RWPE1 (cell line): ENCODE measurements at regions not wholly inside any gene's neighbourhood (a gene's known extent, or its start where the extent isn't known, plus 50 kb on each side); places are given as distances from the start of the nearest gene placed in this dataset.

Experiments used
- CTCF ChIA-PET: fragments of 350-600 bp; sonication (Branson Sonifier 250); formaldehyde crosslinking; extraction: SDS; loops from one replicate; lab custom pipeline; 2021; lab: Yijun Ruan, JAX
- POLR2A ChIA-PET: fragments of 400-600 bp; formaldehyde crosslinking; extraction: SDS; loops from one replicate; lab custom pipeline; 2020; ENCODE audit warnings: antibody characterized with exemption; ENCODE audit not compliant: low non-redundant PET; lab: Yijun Ruan, JAX
- DNase-seq: peaks from one replicate; pipeline ENCODE4 v3.0.0; 2012; ENCODE audit warnings: low spot score
- H3K27ac ChIP-seq: fragments of 450-650 bp; 2 replicates; pipeline ENCODE4 v1.5.1; 2017
- CTCF ChIP-seq: fragments of 450-650 bp; conservative IDR thresholded peaks from 2 replicates; pipeline ENCODE4 v1.5.1; 2017; ENCODE audit warnings: low read depth, mild to moderate bottlenecking

GRCh38 chr4:182143086-182143821 is 99.9 kb upstream of the TENM3 start:
- ChIA-PET POLR2A (no interaction called here), CTCF (interaction anchor here (0.6 kb wide), 2 partner anchors 28 to 263 kb away, joined by 3 read pairs; no protein-coding TSS in a partner anchor)
- no peak for TF ChIP-seq CTCF
- H3K27ac ChIP-seq: peak overlapping the region; percentile 92
- peak; percentile 21 for DNase-seq

GRCh38 chr4:182143822-182144625 is 99.2 kb upstream of the TENM3 start:
- H3K27ac ChIP-seq: peak overlapping the region; percentile 92
- DNase-seq: peak; percentile 69
- POLR2A ChIA-PET: no interaction called here
- CTCF ChIA-PET: no interaction called here
- no peak for TF ChIP-seq CTCF

GRCh38 chr4:182144626-182145333 is 98.4 kb upstream of the TENM3 start:
- no peak for TF ChIP-seq CTCF
- CTCF ChIA-PET: no interaction called here
- DNase-seq: peak; percentile 42
- POLR2A ChIA-PET: no interaction called here
- H3K27ac ChIP-seq: peak overlapping the region; percentile 92

GRCh38 chr4:182145334-182145905 is 97.8 kb upstream of the TENM3 start:
- ChIA-PET CTCF (no interaction called here), POLR2A (no interaction called here)
- DNase-seq: peak; percentile 7
- no peak for TF ChIP-seq CTCF
- H3K27ac ChIP-seq: peak overlapping the region; percentile 92

- POLR2A ChIA-PET: no interaction called here
- no peak for DNase-seq
- TF ChIP-seq CTCF: no peak
- CTCF ChIA-PET: no interaction called here
- H3K27ac ChIP-seq: no peak overlapping the region
Measured at GRCh38 chr4:182147391-182147790, 95.8 kb upstream of the TENM3 start.

- no peak overlapping the region for H3K27ac ChIP-seq
- no peak for TF ChIP-seq CTCF
- DNase-seq: no peak
- ChIA-PET CTCF (interaction anchor here (0.6 kb wide), 1 partner anchor 622 kb away, joined by 3 read pairs; no protein-coding TSS in a partner anchor), POLR2A (no interaction called here)
Measured at GRCh38 chr4:182150645-182151044, 92.6 kb upstream of the TENM3 start.
